Common myeloid progenitor, CD34-positive (primary cell): ENCODE measurements at regions not wholly inside any gene's neighbourhood (a gene's known extent, or its start where the extent isn't known, plus 50 kb on each side); places are given as distances from the start of the nearest gene placed in this dataset.

Source experiments
- CTCF ChIA-PET: fragments of 350-600 bp; sonication (Branson Sonifier 250); formaldehyde crosslinking; loops from one replicate; lab custom pipeline; 2021; ENCODE audit warnings: antibody characterized with exemption; lab: Charles Lee
- POLR2A ChIA-PET: fragments of 350-600 bp; sonication (Branson Sonifier 250); formaldehyde crosslinking; loops from one replicate; lab custom pipeline; 2021; ENCODE audit warnings: antibody characterized with exemption; lab: Charles Lee
- DNase-seq, 3 donors: peaks; one replicate each; pipeline versions ENCODE4 v3.0.0 to v3.0.0-alpha.2; 2013
- H3K27ac ChIP-seq, 2 experiments: 1 replicate in 1 of 2; 2 replicates in 1 of 2; pipeline ENCODE4 v1.7.0; 2013; ENCODE audit warnings: inconsistent platforms in 2 of 2, low read length in 2 of 2, mild to moderate bottlenecking in 2 of 2, low read depth in 1 of 2, moderate library complexity in 1 of 2; ENCODE audit not compliant: severe bottlenecking in 2 of 2, insufficient read depth in 1 of 2, poor library complexity in 1 of 2
- H3K27me3 ChIP-seq, 5 experiments: replicated peaks in 2 of 5; 1 replicate in 3 of 5; 2 replicates in 2 of 5; pipeline versions ENCODE4 v1.6.1 to v1.7.0; 2013; ENCODE audit warnings: low read length in 4 of 5, mild to moderate bottlenecking in 2 of 5, moderate library complexity in 2 of 5, inconsistent platforms in 1 of 5; ENCODE audit not compliant: insufficient read depth in 5 of 5, control insufficient read depth in 4 of 5
- H3K36me3 ChIP-seq, 4 experiments: 1 replicate in 2 of 4; 2 replicates in 2 of 4; pipeline versions ENCODE4 v1.6.1 to v1.7.0; 2013; ENCODE audit warnings: low read length in 3 of 4, control low read depth in 1 of 4, mild to moderate bottlenecking in 1 of 4; ENCODE audit not compliant: control insufficient read depth in 4 of 4, insufficient read depth in 4 of 4
- H3K4me1 ChIP-seq, 4 experiments: 1 replicate in 3 of 4; 2 replicates in 1 of 4; pipeline versions ENCODE4 v1.6.1 to v1.7.1; 2013; ENCODE audit warnings: low read length in 3 of 4, mild to moderate bottlenecking in 3 of 4, control low read depth in 1 of 4, inconsistent platforms in 1 of 4, moderate library complexity in 1 of 4; ENCODE audit not compliant: control insufficient read depth in 4 of 4, insufficient read depth in 4 of 4; ENCODE audit errors: control extremely low read depth in 1 of 4
- H3K4me3 ChIP-seq, 7 experiments: 1 replicate in 4 of 7; 2 replicates in 3 of 7; pipeline versions ENCODE4 v1.5.1 to v1.7.0; 2013; ENCODE audit warnings: mild to moderate bottlenecking in 7 of 7, low read length in 6 of 7, moderate library complexity in 6 of 7, inconsistent platforms in 2 of 7, low read depth in 2 of 7, control low read depth in 1 of 7; ENCODE audit not compliant: insufficient read depth in 4 of 7, control insufficient read depth in 1 of 7; ENCODE audit errors: extremely low read depth in 1 of 7
- H3K9me3 ChIP-seq, 5 experiments: 1 replicate in 4 of 5; 2 replicates in 1 of 5; pipeline versions ENCODE4 v1.6.1 to v1.7.1; 2013; ENCODE audit warnings: low read length in 4 of 5, mild to moderate bottlenecking in 2 of 5, inconsistent platforms in 1 of 5, low read depth in 1 of 5, moderate library complexity in 1 of 5; ENCODE audit not compliant: control insufficient read depth in 4 of 5, insufficient read depth in 2 of 5; ENCODE audit errors: control extremely low read depth in 1 of 5
- WGBS: methylation state at CpG from one replicate; pipeline ENCODE4 v1.1.5; 2013; ENCODE audit not compliant: insufficient coverage; 5-methylcytosine and 5-hydroxymethylcytosine counted together

GRCh38 chr13:72462166-72462565, 265.3 kb downstream of the MZT1 start:
- POLR2A ChIA-PET = no interaction called here
- H3K36me3 ChIP-seq = no peaks in the 10 kb centered on the region
- no peak overlapping the region for H3K4me3 ChIP-seq
- H3K4me1 ChIP-seq = no peaks in the 10 kb centered on the region
- no peak for DNase-seq
- CTCF ChIA-PET = no interaction called here
- H3K27ac ChIP-seq = no peak overlapping the region
- H3K9me3 ChIP-seq = no peaks in the 10 kb centered on the region
- H3K27me3 ChIP-seq = no peaks in the 10 kb centered on the region

GRCh38 chr13:72458701-72459100, 268.7 kb downstream of the MZT1 start:
- CTCF ChIA-PET = no interaction called here
- POLR2A ChIA-PET = interaction anchor here (0.6 kb wide), 1 partner anchor 17 kb away, joined by 3 read pairs; no protein-coding TSS in a partner anchor
- H3K9me3 ChIP-seq = no peaks in the 10 kb centered on the region
- H3K36me3 ChIP-seq = no peaks in the 10 kb centered on the region
- WGBS = 78% methylated on average over 1 of the region's 1 CpG
- no peak for DNase-seq
- no peaks in the 10 kb centered on the region for H3K27me3 ChIP-seq
- no peak overlapping the region for H3K4me3 ChIP-seq
- no peaks in the 10 kb centered on the region for H3K4me1 ChIP-seq
- H3K27ac ChIP-seq = no peak overlapping the region

GRCh38 chr13:72457151-72457550, 270.3 kb downstream of the MZT1 start:
- no peak for DNase-seq
- Histone ChIP-seq H3K9me3 (no peaks in the 10 kb centered on the region), H3K27me3 (no peaks in the 10 kb centered on the region), H3K36me3 (no peaks in the 10 kb centered on the region), H3K4me1 (no peaks in the 10 kb centered on the region), H3K27ac (no peak overlapping the region), H3K4me3 (no peak overlapping the region)
- POLR2A ChIA-PET = no interaction called here
- CTCF ChIA-PET = no interaction called here
- WGBS = no CpG with 5 or more reads among the region's 1 CpG

- ChIA-PET CTCF (no interaction called here), POLR2A (no interaction called here)
- Histone ChIP-seq H3K9me3 (no peaks in the 10 kb centered on the region), H3K27ac (no peak overlapping the region), H3K4me3 (no peak overlapping the region), H3K4me1 (no peaks in the 10 kb centered on the region), H3K27me3 (no peaks in the 10 kb centered on the region), H3K36me3 (no peaks in the 10 kb centered on the region)
- 50% methylated on average over 2 of the region's 2 CpGs for WGBS
- DNase-seq = no peak
Observed at GRCh38 chr13:72456486-72456885, 270.9 kb downstream of the MZT1 start.

GRCh38 chr13:72453161-72453560, 274.3 kb downstream of the MZT1 start:
- Histone ChIP-seq H3K27ac (no peak overlapping the region), H3K27me3 (no peaks in the 10 kb centered on the region), H3K4me1 (no peaks in the 10 kb centered on the region), H3K36me3 (no peaks in the 10 kb centered on the region), H3K9me3 (peaks cover 0 to 5% (median 0%) of the 10 kb centered on the region in 5 experiments), H3K4me3 (no peak overlapping the region)
- ChIA-PET POLR2A (no interaction called here), CTCF (no interaction called here)
- 96% methylated on average over 4 of the region's 5 CpGs for WGBS
- DNase-seq = no peak

- no peak for DNase-seq
- peaks cover 0 to 8% (median 3%) of the 10 kb centered on the region in 5 experiments for H3K9me3 ChIP-seq
- H3K27ac ChIP-seq = no peak overlapping the region
- H3K27me3 ChIP-seq = no peaks in the 10 kb centered on the region
- ChIA-PET POLR2A (no interaction called here), CTCF (no interaction called here)
- H3K36me3 ChIP-seq = no peaks in the 10 kb centered on the region
- no CpG with 5 or more reads among the region's 1 CpG for WGBS
- H3K4me1 ChIP-seq = no peaks in the 10 kb centered on the region
- no peak overlapping the region for H3K4me3 ChIP-seq
Observed at GRCh38 chr13:72448082-72448481, 279.3 kb downstream of the MZT1 start.

GRCh38 chr13:72444999-72445398, 282.4 kb downstream of the MZT1 start:
- no peak for DNase-seq
- H3K27ac ChIP-seq = no peak overlapping the region
- POLR2A ChIA-PET = no interaction called here
- H3K9me3 ChIP-seq = peaks cover 0 to 8% (median 3%) of the 10 kb centered on the region in 5 experiments
- CTCF ChIA-PET = no interaction called here
- H3K27me3 ChIP-seq = no peaks in the 10 kb centered on the region
- no peaks in the 10 kb centered on the region for H3K36me3 ChIP-seq
- no peaks in the 10 kb centered on the region for H3K4me1 ChIP-seq
- 86% methylated on average over 1 of the region's 1 CpG for WGBS
- no peak overlapping the region for H3K4me3 ChIP-seq
